NCI-H226 (cell line): ENCODE measurements at regions not wholly inside any gene's neighbourhood (a gene's known extent, or its start where the extent isn't known, plus 50 kb on each side); places are given as distances from the start of the nearest gene placed in this dataset.
"Not testable (repeated sequence)": the region's sequence is repeated elsewhere in the genome, so short reads cannot be mapped to it uniquely, and the experiment has no call there.

Experiments
- DNase-seq: peaks from one replicate; pipeline ENCODE4 v3.0.0-alpha.2; 2015

GRCh38 chr4:155037031-155037430, 171.4 kb upstream of the NPY2R start:
- DNase-seq = no peak

GRCh38 chr4:155038459-155038858, 170.0 kb upstream of the NPY2R start:
- DNase-seq = peak; percentile 2

- DNase-seq = no peak
Measured at GRCh38 chr4:155039162-155039561, 169.3 kb upstream of the NPY2R start.

- no peak for DNase-seq
Measured at GRCh38 chr4:155040031-155040430, 168.4 kb upstream of the NPY2R start.

GRCh38 chr4:155042014-155042413, 166.4 kb upstream of the NPY2R start:
- no peak for DNase-seq

- not testable (repeated sequence) for DNase-seq
Measured at GRCh38 chr4:155044251-155044650, 164.2 kb upstream of the NPY2R start.

- DNase-seq = no peak
Measured at GRCh38 chr4:155047755-155048154, 160.7 kb upstream of the NPY2R start.

- DNase-seq = not testable (repeated sequence)
Measured at GRCh38 chr4:155054042-155054441, 154.4 kb upstream of the NPY2R start.

- DNase-seq = no peak
Measured at GRCh38 chr4:155060419-155060818, 148.0 kb upstream of the NPY2R start.

- no peak for DNase-seq
Measured at GRCh38 chr4:155060873-155061272, 147.6 kb upstream of the NPY2R start.

- no peak for DNase-seq
Measured at GRCh38 chr4:155062948-155063347, 145.5 kb upstream of the NPY2R start.

- not testable (repeated sequence) for DNase-seq
Measured at GRCh38 chr4:155064934-155065333, 143.5 kb upstream of the NPY2R start.

GRCh38 chr4:155066871-155067270, 141.6 kb upstream of the NPY2R start:
- no peak for DNase-seq

- DNase-seq = no peak
Measured at GRCh38 chr4:155071962-155072361, 136.5 kb upstream of the NPY2R start.

- DNase-seq = no peak
Measured at GRCh38 chr4:155072417-155072816, 136.0 kb upstream of the NPY2R start.

GRCh38 chr4:155073852-155074251, 134.6 kb upstream of the NPY2R start:
- DNase-seq = no peak

- DNase-seq = no peak
Measured at GRCh38 chr4:155076256-155076785, 132.1 kb upstream of the NPY2R start.

- no peak for DNase-seq
Measured at GRCh38 chr4:155077452-155078229, 130.8 kb upstream of the NPY2R start.

GRCh38 chr4:155079871-155080270, 128.6 kb upstream of the NPY2R start:
- DNase-seq = no peak

- DNase-seq = no peak
Measured at GRCh38 chr4:155081222-155081621, 127.2 kb upstream of the NPY2R start.

GRCh38 chr4:155085843-155086530, 122.4 kb upstream of the NPY2R start:
- DNase-seq = no peak

- DNase-seq = no peak
Measured at GRCh38 chr4:155094201-155094820, 114.1 kb upstream of the NPY2R start.

GRCh38 chr4:155099231-155099630, 109.2 kb upstream of the NPY2R start:
- no peak for DNase-seq

GRCh38 chr4:155106629-155107028, 101.8 kb upstream of the NPY2R start:
- DNase-seq = no peak
